SK-N-MC (cell line): ENCODE measurements at regions not wholly inside any gene's neighbourhood (a gene's known extent, or its start where the extent isn't known, plus 50 kb on each side); places are given as distances from the start of the nearest gene placed in this dataset.

ENCODE experiments used
- EZH2 ChIP-seq: fragments of 200-600 bp; sonication (generic); IDR thresholded peaks from one replicate; pipeline ENCODE4 v1.6.1; 2017; ENCODE audit warnings: antibody characterized with exemption
- FOXP2 ChIP-seq: optimal IDR thresholded peaks from 2 replicates; pipeline ENCODE3; 2011; ENCODE audit warnings: mild to moderate bottlenecking, moderate library complexity; ENCODE audit not compliant: insufficient read depth; ENCODE audit errors: extremely low read length, control extremely low read depth
- POLR2AphosphoS5 ChIP-seq: IDR thresholded peaks from 2 replicates; pipeline ENCODE4 v1.6.1; 2012; ENCODE audit warnings: mild to moderate bottlenecking, low read depth, low read length, borderline replicate concordance

- no peak for TF ChIP-seq POLR2AphosphoS5
- TF ChIP-seq EZH2, result no peak
- TF ChIP-seq FOXP2, result no peak
Observed at GRCh38 chr9:764986-765385, 76.5 kb upstream of the DMRT1 start.
